ENCODE measurements at regions not wholly inside any gene's neighbourhood (a gene's known extent, or its start where the extent isn't known, plus 50 kb on each side); places are given as distances from the start of the nearest gene placed in this dataset.
A peak's percentile ranks its signal among the peaks of the same experiment; 100 is the strongest.

- Histone ChIP-seq H3K4me1 (ENCODE audit: control insufficient read depth in 5 of 5, insufficient read depth in 5 of 5, low read length in 5 of 5) (peaks cover 0 to 42% (median 8%) of the 10 kb centered on the region in 5 donors), H3K27me3 (ENCODE audit: control insufficient read depth in 3 of 3, insufficient read depth in 3 of 3, low read length in 2 of 3) (no peaks in the 10 kb centered on the region), H3K9ac (ENCODE audit: insufficient read depth in 1 of 2, low read length in 2 of 2) (no peak overlapping the region), H3K9me3 (ENCODE audit: control insufficient read depth in 4 of 4, insufficient read depth in 3 of 4, low read length in 3 of 4) (no peaks in the 10 kb centered on the region), H3K4me3 (no peak overlapping the region), H3K36me3 (ENCODE audit: control insufficient read depth in 4 of 4, insufficient read depth in 4 of 4, low read length in 4 of 4) (no peaks in the 10 kb centered on the region), H3K27ac (ENCODE audit: low read depth in 1 of 2, low read length in 1 of 2) (no peak overlapping the region)
- DNase-seq, result peak in 2 of 3 donors; percentile 43 to 45
- TF ChIP-seq CTCF (IDR thresholded peaks at IDR 0.05; ENCODE audit: control extremely low read depth, extremely low read depth), result peak; percentile 10
- WGBS, 2 donors, result 13 to 23% methylated on average over 30 of the region's 30 CpGs
- peak; percentile 82 for ATAC-seq (ENCODE audit: insufficient read depth, low FRiP score)
Measured at GRCh38 chr6:133837801-133838349, 51.0 kb upstream of the TCF21 start.

Data from lung (tissue), 11 donors.